ENCODE measurements at regions not wholly inside any gene's neighbourhood (a gene's known extent, or its start where the extent isn't known, plus 50 kb on each side); places are given as distances from the start of the nearest gene placed in this dataset.

DNA sequence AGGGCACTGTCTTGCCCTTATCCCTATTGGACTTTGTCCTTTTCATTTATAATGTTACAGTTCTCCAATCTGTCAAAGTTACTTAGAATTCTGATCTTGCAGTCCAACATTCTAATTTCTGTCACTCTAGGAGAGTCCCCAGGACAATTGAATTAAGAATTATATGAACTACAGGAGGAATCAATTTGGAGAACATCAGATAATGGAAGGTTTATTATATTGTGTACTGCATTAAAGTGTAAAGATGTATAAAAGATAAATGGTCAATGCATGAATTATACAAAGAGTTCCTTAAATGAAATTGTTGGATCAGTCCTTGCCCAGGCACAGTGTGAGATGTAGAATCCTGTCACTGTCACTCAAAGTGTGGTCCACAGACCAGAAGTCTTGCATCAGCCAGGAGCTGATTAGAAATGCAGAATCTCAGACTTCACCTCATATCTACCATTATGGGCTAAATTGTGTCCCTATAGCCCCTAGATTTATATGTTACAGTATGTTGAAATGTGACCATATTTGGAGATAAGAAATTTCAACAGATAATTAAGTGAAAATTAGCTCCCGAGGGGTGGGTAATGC, 145.5 kb downstream of the BTBD3 start:
- TF ChIP-seq L3MBTL2 (conservative IDR thresholded peaks at IDR 0.05) (no peak), SUZ12 (IDR thresholded peaks at IDR 0.05) (no peak), CTBP1 (IDR thresholded peaks at IDR 0.05; ENCODE audit: borderline replicate concordance) (no peak), LEF1 (IDR thresholded peaks at IDR 0.05; ENCODE audit: borderline replicate concordance) (no peak), PKNOX1 (IDR thresholded peaks at IDR 0.05) (no peak), ARNT (IDR thresholded peaks at IDR 0.05) (no peak), NFRKB (IDR thresholded peaks at IDR 0.05) (no peak), FOXK2 (IDR thresholded peaks at IDR 0.05) (no peak), FOXM1 (IDR thresholded peaks at IDR 0.05; ENCODE audit: borderline replicate concordance) (no peak)
- ChIA-PET CTCF (no interaction called here), POLR2A (no interaction called here)
- no peak for DNase-seq (ENCODE audit: extremely low spot score)

DNA sequence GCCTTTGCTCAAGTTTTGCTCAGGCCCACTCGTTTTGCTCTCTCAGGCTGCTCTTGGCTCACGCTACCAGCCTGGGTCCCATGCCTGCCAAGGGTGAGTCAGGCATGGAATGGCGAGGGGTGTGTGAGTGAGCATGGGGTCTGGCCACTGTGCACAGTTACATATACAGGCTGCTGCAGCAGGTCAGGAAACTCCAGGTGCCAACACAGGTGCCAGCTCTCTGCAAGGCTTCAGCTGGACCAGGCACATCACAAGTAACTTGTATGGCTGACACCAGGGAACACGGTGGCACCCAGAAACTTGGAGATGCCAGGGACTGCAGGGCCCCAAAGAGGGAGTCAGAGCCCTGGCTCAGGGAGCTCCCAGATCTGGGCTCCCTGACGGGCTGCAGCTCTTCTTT, 146.8 kb downstream of the BTBD3 start:
- no peak for DNase-seq (ENCODE audit: extremely low spot score)
- TF ChIP-seq L3MBTL2 (conservative IDR thresholded peaks at IDR 0.05) (no peak), SP1 (IDR thresholded peaks at IDR 0.05) (no peak), BHLHE40 (IDR thresholded peaks at IDR 0.05; ENCODE audit: borderline replicate concordance) (no peak), ARNT (IDR thresholded peaks at IDR 0.05) (no peak), ELF4 (IDR thresholded peaks at IDR 0.05) (no peak), PKNOX1 (IDR thresholded peaks at IDR 0.05) (no peak), SUZ12 (IDR thresholded peaks at IDR 0.05) (no peak)
- ChIA-PET CTCF (no interaction called here), POLR2A (no interaction called here)

- CTCF ChIA-PET, result no interaction called here
- DNase-seq (ENCODE audit: extremely low spot score), result no peak
- no peak for TF ChIP-seq SP1 (IDR thresholded peaks at IDR 0.05)
- POLR2A ChIA-PET, result no interaction called here
These were observed 150.0 kb downstream of the BTBD3 start for GRCh38 chr20:12067686-12068085.

GRCh38 chr20:12068121-12068520, 150.4 kb downstream of the BTBD3 start:
- DNase-seq (ENCODE audit: extremely low spot score), result no peak
- ChIA-PET CTCF (no interaction called here), POLR2A (no interaction called here)
- TF ChIP-seq BHLHE40 (IDR thresholded peaks at IDR 0.05; ENCODE audit: borderline replicate concordance), result no peak
- TF ChIP-seq TARDBP (IDR thresholded peaks at IDR 0.05), result no peak
- no peak for TF ChIP-seq CTBP1 (IDR thresholded peaks at IDR 0.05; ENCODE audit: borderline replicate concordance)
- no peak for TF ChIP-seq FOXM1 (IDR thresholded peaks at IDR 0.05; ENCODE audit: borderline replicate concordance)
- no peak for TF ChIP-seq LEF1 (IDR thresholded peaks at IDR 0.05; ENCODE audit: borderline replicate concordance)
- no peak for TF ChIP-seq ZNF384 (IDR thresholded peaks at IDR 0.05)
- no peak for TF ChIP-seq PKNOX1 (IDR thresholded peaks at IDR 0.05)
- no peak for TF ChIP-seq ARNT (IDR thresholded peaks at IDR 0.05)
- no peak for TF ChIP-seq FOXA1 (IDR thresholded peaks at IDR 0.05)
- TF ChIP-seq SUZ12 (IDR thresholded peaks at IDR 0.05), result no peak
- no peak for TF ChIP-seq ELF4 (IDR thresholded peaks at IDR 0.05)
- no peak for TF ChIP-seq HDGF (IDR thresholded peaks at IDR 0.05; ENCODE audit: borderline replicate concordance)

GRCh38 chr20:12069181-12069580, 151.5 kb downstream of the BTBD3 start:
- POLR2A ChIA-PET, result no interaction called here
- CTCF ChIA-PET, result interaction anchor here (1.2 kb wide), 1 partner anchor 57 kb away, joined by 3 read pairs; no protein-coding TSS in a partner anchor
- no peak for DNase-seq (ENCODE audit: extremely low spot score)
- TF ChIP-seq ARNT (IDR thresholded peaks at IDR 0.05) (no peak), FOXM1 (IDR thresholded peaks at IDR 0.05; ENCODE audit: borderline replicate concordance) (no peak), LEF1 (IDR thresholded peaks at IDR 0.05; ENCODE audit: borderline replicate concordance) (no peak), BHLHE40 (IDR thresholded peaks at IDR 0.05; ENCODE audit: borderline replicate concordance) (no peak), SUZ12 (IDR thresholded peaks at IDR 0.05) (no peak), CTBP1 (IDR thresholded peaks at IDR 0.05; ENCODE audit: borderline replicate concordance) (no peak), ZNF384 (IDR thresholded peaks at IDR 0.05) (no peak), SP1 (IDR thresholded peaks at IDR 0.05) (no peak)

DNA sequence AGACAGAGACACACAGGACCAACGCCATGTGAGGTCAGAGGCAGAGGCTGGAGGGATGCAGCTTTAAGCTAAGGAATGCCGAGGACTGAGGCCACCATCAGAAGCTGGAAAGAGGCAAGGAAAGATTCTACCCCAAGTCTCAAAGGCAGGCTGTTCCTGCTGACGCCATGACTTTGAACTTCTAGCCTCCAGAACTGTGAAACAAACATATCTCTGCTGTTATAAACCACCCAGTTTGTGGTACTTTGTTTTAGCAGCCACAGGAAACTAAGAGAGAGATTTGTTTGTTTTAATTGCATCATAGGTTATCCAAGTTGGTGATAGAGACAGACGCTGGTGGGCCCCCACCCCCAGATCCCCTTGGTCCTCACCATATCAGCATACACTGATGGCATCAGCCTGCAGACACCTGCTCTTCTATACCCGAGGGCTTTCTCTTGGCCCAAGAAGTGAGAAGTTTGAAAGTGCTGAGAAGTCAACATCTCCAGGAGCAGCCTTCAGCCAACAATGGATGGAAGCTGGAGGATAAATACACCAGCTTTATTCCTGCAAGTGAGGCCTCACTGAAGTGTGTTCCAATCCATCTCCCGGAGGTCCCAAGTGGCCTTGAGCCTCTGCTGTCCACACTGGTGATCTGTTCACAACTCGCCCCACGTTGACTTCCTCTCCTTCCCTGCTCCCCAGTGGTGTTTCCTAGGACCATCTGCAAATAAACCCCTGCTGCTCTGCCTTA, 154.7 kb downstream of the BTBD3 start:
- no peak for TF ChIP-seq PKNOX1 (IDR thresholded peaks at IDR 0.05)
- TF ChIP-seq TARDBP (IDR thresholded peaks at IDR 0.05), result no peak
- TF ChIP-seq ELF4 (IDR thresholded peaks at IDR 0.05), result no peak
- no peak for TF ChIP-seq SP1 (IDR thresholded peaks at IDR 0.05)
- TF ChIP-seq ZNF384 (IDR thresholded peaks at IDR 0.05), result no peak
- ChIA-PET POLR2A (no interaction called here), CTCF (no interaction called here)
- no peak for DNase-seq (ENCODE audit: extremely low spot score)

- no peak for TF ChIP-seq ARNT (IDR thresholded peaks at IDR 0.05)
- TF ChIP-seq BHLHE40 (IDR thresholded peaks at IDR 0.05; ENCODE audit: borderline replicate concordance), result no peak
- no peak for TF ChIP-seq FOXA1 (IDR thresholded peaks at IDR 0.05)
- no peak for TF ChIP-seq L3MBTL2 (conservative IDR thresholded peaks at IDR 0.05)
- TF ChIP-seq SUZ12 (IDR thresholded peaks at IDR 0.05), result no peak
- ChIA-PET POLR2A (no interaction called here), CTCF (no interaction called here)
- no peak for DNase-seq (ENCODE audit: extremely low spot score)
These were observed 155.2 kb downstream of the BTBD3 start for GRCh38 chr20:12072954-12073264.

Data from HEK293T (cell line).